ENCODE measurements at regions not wholly inside any gene's neighbourhood (a gene's known extent, or its start where the extent isn't known, plus 50 kb on each side); places are given as distances from the start of the nearest gene placed in this dataset.

DNA sequence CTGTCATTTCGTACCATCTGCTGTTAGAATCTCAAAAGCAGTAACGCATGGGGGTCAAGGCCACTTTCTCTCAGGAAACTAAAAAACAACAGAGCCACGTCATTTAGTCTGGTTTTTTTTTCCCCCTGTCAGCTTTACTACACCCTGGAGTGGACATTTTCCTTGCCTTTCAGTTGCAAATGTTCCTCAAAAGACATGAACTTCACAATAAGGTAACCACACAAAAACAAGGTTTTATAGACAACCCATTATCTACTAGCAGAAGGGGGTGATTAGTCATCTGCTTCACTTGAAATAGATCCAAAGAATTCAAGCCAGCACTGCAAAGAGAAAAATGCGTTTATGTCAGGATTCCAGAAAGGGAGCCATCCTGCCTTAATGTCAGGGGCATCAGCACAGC, 171.8 kb upstream of the CDIN1 start:
- no peak for ATAC-seq

DNA sequence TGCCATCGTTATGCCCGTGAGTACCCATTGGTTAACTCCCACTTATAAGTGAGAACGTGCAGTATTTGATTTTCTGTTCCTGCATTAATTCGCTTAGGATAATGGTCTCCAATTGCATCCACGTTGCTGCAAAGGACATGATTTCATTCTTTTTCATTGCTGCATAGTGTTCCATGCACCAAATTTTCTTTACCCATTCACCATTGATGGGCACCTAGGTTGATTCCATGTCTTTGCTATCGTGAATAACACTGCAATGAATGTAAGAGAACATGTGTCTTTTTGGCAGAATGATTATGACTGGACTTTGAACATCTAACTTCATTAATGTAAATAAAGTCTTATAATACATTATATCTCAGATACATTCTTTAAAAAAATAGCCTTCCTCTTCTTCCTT, 169.6 kb upstream of the CDIN1 start:
- no peak for TF ChIP-seq POLR2A (IDR thresholded peaks at IDR 0.05)
- TF ChIP-seq CTCF (IDR thresholded peaks at IDR 0.05 in 4 of 5, conservative IDR thresholded peaks at IDR 0.05 in 1 of 5) = no peak
- DNase-seq (no peak), ATAC-seq (no peak)
- no peaks in the 10 kb centered on the region for H3K9me3 ChIP-seq
- no peaks in the 10 kb centered on the region for H3K36me3 ChIP-seq
- no peak overlapping the region for H3K4me3 ChIP-seq
- H3K4me1 ChIP-seq = no peaks in the 10 kb centered on the region
- no peak overlapping the region for H3K27ac ChIP-seq
- in situ Hi-C loops (cut with MboI; ENCODE audit: low sequenced_read_pairs in 4 of 4) = no loop called here
- intact Hi-C loops (cut with DNase I; ENCODE audit: low total_unique reads) = no loop called here
- H3K27me3 ChIP-seq = no peaks in the 10 kb centered on the region

More for the DNA sequence above, 171.8 kb upstream of the CDIN1 start:
- TF ChIP-seq CTCF (IDR thresholded peaks at IDR 0.05 in 4 of 5, conservative IDR thresholded peaks at IDR 0.05 in 1 of 5) (no peak), POLR2A (IDR thresholded peaks at IDR 0.05) (no peak)
- in situ Hi-C loops (cut with MboI; ENCODE audit: low sequenced_read_pairs in 4 of 4) = no loop called here
- intact Hi-C loops (cut with DNase I; ENCODE audit: low total_unique reads) = no loop called here
- H3K36me3 ChIP-seq = no peaks in the 10 kb centered on the region
- no peak overlapping the region for H3K4me3 ChIP-seq
- H3K27ac ChIP-seq = no peak overlapping the region
- H3K27me3 ChIP-seq = no peaks in the 10 kb centered on the region
- H3K9me3 ChIP-seq = no peaks in the 10 kb centered on the region
- H3K4me1 ChIP-seq = no peaks in the 10 kb centered on the region
- no peak for DNase-seq

DNA sequence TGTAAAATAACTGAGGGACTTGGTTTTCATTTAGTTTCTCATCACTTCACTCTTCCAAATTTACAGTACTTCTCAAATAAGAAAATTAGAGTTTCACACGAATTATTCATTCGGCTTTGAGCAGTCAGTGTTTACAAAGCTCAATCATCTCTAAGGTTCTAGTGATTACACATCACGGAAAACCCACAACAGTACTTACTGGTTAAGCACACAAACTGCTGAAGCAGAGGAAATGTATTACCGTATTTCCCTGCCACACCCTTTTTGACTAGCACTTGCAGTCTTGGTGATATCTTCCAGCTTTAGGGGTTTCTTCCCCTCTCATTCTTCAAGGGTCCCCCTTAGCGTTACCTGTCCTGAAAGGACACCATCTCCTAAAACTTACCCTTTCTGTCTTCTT, 164.8 kb upstream of the CDIN1 start:
- in situ Hi-C loops (cut with MboI; ENCODE audit: low sequenced_read_pairs in 4 of 4) = no loop called here
- no peak overlapping the region for H3K4me3 ChIP-seq
- no peaks in the 10 kb centered on the region for H3K4me1 ChIP-seq
- intact Hi-C loops (cut with DNase I; ENCODE audit: low total_unique reads) = no loop called here
- TF ChIP-seq POLR2A (IDR thresholded peaks at IDR 0.05) = no peak
- no peak for TF ChIP-seq CTCF (IDR thresholded peaks at IDR 0.05 in 4 of 5, conservative IDR thresholded peaks at IDR 0.05 in 1 of 5)
- no peaks in the 10 kb centered on the region for H3K27me3 ChIP-seq
- DNase-seq (no peak), ATAC-seq (no peak)
- no peak overlapping the region for H3K27ac ChIP-seq
- H3K9me3 ChIP-seq = no peaks in the 10 kb centered on the region
- no peaks in the 10 kb centered on the region for H3K36me3 ChIP-seq

DNA sequence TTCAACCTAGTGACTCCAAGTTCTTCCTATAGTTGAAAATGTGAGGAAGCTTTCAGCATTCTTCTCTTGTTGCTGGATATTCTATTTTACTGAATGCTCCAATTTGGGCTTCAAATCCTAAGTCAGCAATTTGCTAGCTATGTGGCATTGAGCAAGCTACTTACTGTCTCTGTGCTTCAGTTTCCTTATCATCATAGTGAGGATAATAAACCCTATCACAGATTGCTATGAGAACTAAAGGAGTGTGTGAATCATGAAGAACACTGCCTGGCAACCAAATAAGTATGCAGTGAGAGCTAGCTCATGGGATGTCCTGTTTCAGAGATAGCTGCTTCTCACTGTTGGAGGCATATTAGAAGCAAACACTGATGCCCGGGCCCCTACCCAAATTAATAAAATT, 163.8 kb upstream of the CDIN1 start:
- in situ Hi-C loops (cut with MboI; ENCODE audit: low sequenced_read_pairs in 4 of 4) = no loop called here
- Histone ChIP-seq H3K4me3 (no peak overlapping the region), H3K27me3 (no peaks in the 10 kb centered on the region), H3K36me3 (no peaks in the 10 kb centered on the region), H3K9me3 (no peaks in the 10 kb centered on the region), H3K4me1 (no peaks in the 10 kb centered on the region), H3K27ac (no peak overlapping the region)
- intact Hi-C loops (cut with DNase I; ENCODE audit: low total_unique reads) = no loop called here
- ATAC-seq = no peak
- TF ChIP-seq POLR2A (IDR thresholded peaks at IDR 0.05) = no peak
- TF ChIP-seq CTCF (IDR thresholded peaks at IDR 0.05 in 4 of 5, conservative IDR thresholded peaks at IDR 0.05 in 1 of 5) = no peak
- no peak for DNase-seq

DNA sequence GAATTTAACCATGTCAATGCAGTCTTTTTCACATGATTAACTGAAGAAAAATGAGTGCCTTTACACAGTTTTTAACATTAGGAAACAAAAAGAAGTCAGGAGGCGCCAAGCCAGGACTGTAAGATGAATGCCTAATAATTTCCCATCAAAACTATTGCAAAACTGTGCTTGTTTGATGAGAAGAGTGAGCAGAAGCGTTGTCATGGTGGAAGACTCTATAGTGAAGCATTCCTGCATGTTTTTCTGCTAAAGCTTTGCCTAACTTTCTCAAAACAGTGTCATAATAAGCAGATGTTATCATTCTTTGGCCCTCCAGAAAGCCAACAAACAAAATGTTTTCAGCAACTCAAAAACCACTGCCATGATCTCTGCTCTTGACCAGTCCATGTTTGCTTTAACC, 156.8 kb upstream of the CDIN1 start:
- ATAC-seq (no peak), DNase-seq (no peak)
- intact Hi-C loops (cut with DNase I; ENCODE audit: low total_unique reads) = no loop called here

More for the DNA sequence above, 156.8 kb upstream of the CDIN1 start:
- in situ Hi-C loops (cut with MboI; ENCODE audit: low sequenced_read_pairs in 4 of 4) = no loop called here
- no peak overlapping the region for H3K4me3 ChIP-seq
- H3K4me1 ChIP-seq = no peaks in the 10 kb centered on the region
- TF ChIP-seq CTCF (IDR thresholded peaks at IDR 0.05 in 4 of 5, conservative IDR thresholded peaks at IDR 0.05 in 1 of 5) (no peak), POLR2A (IDR thresholded peaks at IDR 0.05) (no peak)
- no peaks in the 10 kb centered on the region for H3K36me3 ChIP-seq
- no peak overlapping the region for H3K27ac ChIP-seq
- no peaks in the 10 kb centered on the region for H3K27me3 ChIP-seq
- no peaks in the 10 kb centered on the region for H3K9me3 ChIP-seq
